HEK293T (cell line): ENCODE measurements at regions not wholly inside any gene's neighbourhood (a gene's known extent, or its start where the extent isn't known, plus 50 kb on each side); places are given as distances from the start of the nearest gene placed in this dataset.

Source experiments
- ARNT ChIP-seq: fragments of 450-650 bp; IDR thresholded peaks from 2 replicates; pipeline ENCODE4 v1.6.1; 2017; ENCODE audit warnings: mild to moderate bottlenecking
- BHLHE40 ChIP-seq: fragments of 450-650 bp; IDR thresholded peaks from 2 replicates; pipeline ENCODE4 v1.6.1; 2016; ENCODE audit warnings: mild to moderate bottlenecking, moderate library complexity, borderline replicate concordance
- FOXA1 ChIP-seq: fragments of 450-650 bp; IDR thresholded peaks from 2 replicates; pipeline ENCODE4 v1.6.1; 2016; ENCODE audit warnings: mild to moderate bottlenecking
- FOXM1 ChIP-seq: fragments of 450-650 bp; IDR thresholded peaks from 2 replicates; pipeline ENCODE4 v1.6.1; 2017; ENCODE audit warnings: mild to moderate bottlenecking, borderline replicate concordance
- L3MBTL2 ChIP-seq: fragments of 450-650 bp; conservative IDR thresholded peaks from 2 replicates; pipeline ENCODE4 v1.6.1; 2016; ENCODE audit warnings: mild to moderate bottlenecking
- SP1 ChIP-seq: fragments of 450-650 bp; IDR thresholded peaks from 2 replicates; pipeline ENCODE4 v1.6.1; 2017
- SUZ12 ChIP-seq: fragments of 450-650 bp; IDR thresholded peaks from 2 replicates; pipeline ENCODE4 v1.6.1; 2016; ENCODE audit warnings: mild to moderate bottlenecking
- TARDBP ChIP-seq: fragments of 450-650 bp; IDR thresholded peaks from 2 replicates; pipeline ENCODE4 v1.6.1; 2016

GRCh38 chr17:14641117-14641516 is 340.2 kb downstream of the HS3ST3B1 start:
- TF ChIP-seq TARDBP (no peak), SUZ12 (no peak), ARNT (no peak), SP1 (no peak), FOXM1 (no peak), BHLHE40 (no peak), L3MBTL2 (no peak), FOXA1 (no peak)
